HepG2 (cell line): ENCODE measurements at regions not wholly inside any gene's neighbourhood (a gene's known extent, or its start where the extent isn't known, plus 50 kb on each side); places are given as distances from the start of the nearest gene placed in this dataset.

Experiments used
- ATAC-seq: fragments of 200-7000 bp; cut with Tn5 transposase; 3 replicates; pipeline ENCODE4 v1.9.1; 2020; ENCODE audit warnings: mild to moderate bottlenecking, moderate library complexity
- BruUV-seq: library from RNA; stranded (reverse); fragments of 400-500 nt; replicated peaks from 2 replicates; lab custom pipeline; 2021; lab: Mats Ljungman, UMichigan
- CTCF ChIA-PET: fragments of 300-600 bp; formaldehyde crosslinking; extraction: SDS; loops from one replicate; lab custom pipeline; 2021; ENCODE audit warnings: low total read pairs, inconsistent platforms, low intra/inter-chr PET ratio; lab: Yijun Ruan, JAX
- POLR2A ChIA-PET: fragments of 350-600 bp; sonication (Branson Sonifier 250); formaldehyde crosslinking; loops from one replicate; lab custom pipeline; 2020; ENCODE audit warnings: antibody characterized with exemption, inconsistent platforms; lab: Yijun Ruan, JAX
- DNase-seq: peaks from one replicate; pipeline ENCODE4 v3.0.0-alpha.2; 2015; ENCODE audit warnings: low spot score
- FAIRE-seq: peaks from 3 replicates; lab custom pipeline; 2011; peaks lifted over from hg19 to GRCh38; lab: Jason Lieb, UNC
- H2AFZ ChIP-seq: one replicate; pipeline ENCODE4 v1.6.1; 2011; ENCODE audit warnings: low read length, inconsistent platforms
- H3K27ac ChIP-seq: fragments of 300-600 bp; 3 replicates; pipeline ENCODE4 v1.8.0; 2011; ENCODE audit warnings: mixed run types, mild to moderate bottlenecking, mixed read lengths, low read length, inconsistent platforms; ENCODE audit not compliant: insufficient read depth; ENCODE audit errors: extremely low read length
- H3K27me3 ChIP-seq, 2 experiments: fragments of 200-600 bp in 1 of 2; 2 replicates in 1 of 2; 3 replicates in 1 of 2; pipeline versions ENCODE4 v1.6.0 to v1.8.0; 2011; ENCODE audit warnings: low read length in 2 of 2, mild to moderate bottlenecking in 2 of 2, moderate library complexity in 2 of 2, inconsistent platforms in 1 of 2; ENCODE audit not compliant: insufficient read depth in 2 of 2, control insufficient read depth in 1 of 2
- H3K36me3 ChIP-seq, 2 experiments: fragments of 200-600 bp in 1 of 2; replicated peaks in 1 of 2; 2 replicates in 1 of 2; 3 replicates in 1 of 2; pipeline versions ENCODE4 v1.5.1 to v1.8.0; 2011; ENCODE audit warnings: low read length in 2 of 2, inconsistent platforms in 1 of 2; ENCODE audit not compliant: insufficient read depth in 2 of 2, control insufficient read depth in 1 of 2
- H3K4me1 ChIP-seq: 2 replicates; pipeline ENCODE4 v1.5.1; 2012; ENCODE audit warnings: low read length, inconsistent platforms; ENCODE audit not compliant: insufficient read depth
- H3K4me2 ChIP-seq: 2 replicates; pipeline ENCODE4 v1.6.0; 2011; ENCODE audit warnings: low read depth, low read length, inconsistent platforms
- H3K4me3 ChIP-seq, 3 experiments: fragments of 200-600 bp in 1 of 3; sonication (generic), shearing (Covaris generic) in 1 of 3; replicated peaks in 1 of 3; 2 replicates each; pipeline ENCODE4 v1.5.1; 2011 to 2016; ENCODE audit warnings: low read length in 3 of 3, inconsistent platforms in 2 of 3, low read depth in 2 of 3, mild to moderate bottlenecking in 2 of 3, control low read depth in 1 of 3, mixed read lengths in 1 of 3; ENCODE audit not compliant: insufficient read depth in 1 of 3
- H3K79me2 ChIP-seq: one replicate; pipeline ENCODE4 v1.6.1; 2011; ENCODE audit warnings: low read length, inconsistent platforms; ENCODE audit not compliant: insufficient read depth
- H3K9ac ChIP-seq: 2 replicates; pipeline ENCODE4 v1.6.0; 2011; ENCODE audit warnings: mild to moderate bottlenecking, low read depth, low read length, inconsistent platforms; ENCODE audit not compliant: insufficient read depth
- H3K9me3 ChIP-seq: 2 replicates; pipeline ENCODE4 v1.5.1; 2012; ENCODE audit warnings: mild to moderate bottlenecking, low read length
- H4K20me1 ChIP-seq: 2 replicates; pipeline ENCODE4 v1.6.0; 2011; ENCODE audit warnings: inconsistent platforms, mild to moderate bottlenecking, low read length, moderate library complexity; ENCODE audit not compliant: insufficient read depth
- MLX ChIP-seq: IDR thresholded peaks from 2 replicates; pipeline ENCODE4 v1.6.1; 2016
- MTA3 ChIP-seq: sonication (generic); formaldehyde crosslinking; IDR thresholded peaks from 2 replicates; pipeline ENCODE4 v1.4.0; 2020; ENCODE audit warnings: missing genetic modification reagents
- XRCC5 ChIP-seq: fragments of 200-400 bp; formaldehyde crosslinking; optimal IDR thresholded peaks from 2 replicates; pipeline ENCODE3; 2017; ENCODE audit warnings: mild to moderate bottlenecking, low read length
- ZBTB10 ChIP-seq: sonication (generic); formaldehyde crosslinking; IDR thresholded peaks from 2 replicates; pipeline ENCODE4 v1.4.0; 2020; ENCODE audit warnings: missing genetic modification reagents, borderline replicate concordance
- ZNF510 ChIP-seq: sonication (generic); formaldehyde crosslinking; IDR thresholded peaks from 2 replicates; pipeline ENCODE4 v1.4.0; 2020; ENCODE audit warnings: low read depth, mild to moderate bottlenecking, missing genetic modification reagents
- WGBS: methylation state at CpG from one replicate; pipeline ENCODE4 v1.1.6; 2017; ENCODE audit warnings: low lambda C conversion rate; 5-methylcytosine and 5-hydroxymethylcytosine counted together
- in situ Hi-C: cut with HindIII; loops from 2 replicates; pipeline ENCODE4 v1.10.0; 2017; ENCODE audit warnings: low pct_unique_long_range_greater_than_20kb; ENCODE audit not compliant: extremely low pct_ligation_motif_present
- intact Hi-C: fragments of 100-400 bp; cut with micrococcal nuclease; formaldehyde crosslinking; loops from one replicate; pipeline ENCODE4 v1.10.0; 2022; ENCODE audit not compliant: unreplicated experiment
- TF ChIP-seq, protein P1 (sequence below): IDR thresholded peaks from 2 replicates; pipeline ENCODE4 v1.6.1; 2016; ENCODE audit warnings: missing genetic modification reagents, missing compliant biosample characterization

DNA sequence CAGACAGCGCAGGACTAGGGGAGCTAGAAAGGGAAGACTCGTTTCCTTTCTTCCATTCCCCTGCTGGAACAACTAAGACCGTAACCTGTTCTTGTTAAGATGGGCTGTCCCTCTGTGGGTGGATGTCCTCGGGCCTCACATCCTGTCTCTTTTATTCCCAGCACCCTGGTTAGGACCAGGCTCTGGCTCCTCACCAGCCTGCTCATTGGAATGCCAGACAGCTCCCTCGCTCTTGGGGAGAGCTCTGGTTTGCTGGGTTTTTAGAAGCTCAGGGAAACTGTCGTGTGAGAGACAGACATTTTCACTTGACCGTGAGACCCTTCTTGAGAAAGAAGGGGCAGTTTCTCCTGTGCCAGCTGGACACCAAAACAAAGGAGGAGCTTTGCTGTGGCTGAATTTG is 58.1 kb upstream of the HABP2 start:
- TF ChIP-seq ZBTB10 (CRISPR knock-in tag) (no peak), MLX (no peak)
- TF ChIP-seq, protein P1, sequence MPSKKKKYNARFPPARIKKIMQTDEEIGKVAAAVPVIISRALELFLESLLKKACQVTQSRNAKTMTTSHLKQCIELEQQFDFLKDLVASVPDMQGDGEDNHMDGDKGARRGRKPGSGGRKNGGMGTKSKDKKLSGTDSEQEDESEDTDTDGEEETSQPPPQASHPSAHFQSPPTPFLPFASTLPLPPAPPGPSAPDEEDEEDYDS (CRISPR knock-in tag): no peak
- POLR2A ChIA-PET: no interaction called here

DNA sequence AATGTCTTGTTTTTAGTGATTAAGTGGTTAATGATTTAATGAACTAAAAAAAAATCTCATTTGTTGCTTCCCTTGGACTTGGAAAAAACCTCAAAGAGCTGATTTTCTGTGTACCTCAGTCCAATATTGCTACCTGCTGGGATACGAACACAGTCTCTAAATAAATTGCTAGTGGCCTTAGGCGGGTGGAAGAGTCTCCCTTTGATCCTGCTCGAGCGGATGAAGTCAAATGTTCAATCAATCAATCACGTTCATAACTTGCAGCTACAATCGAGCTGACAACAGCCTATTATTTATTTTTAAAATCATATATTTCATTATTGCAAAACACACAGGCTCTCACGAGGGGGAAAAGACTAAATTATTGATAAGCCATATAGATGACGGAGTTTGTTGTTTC is 57.3 kb upstream of the HABP2 start:
- H2AFZ ChIP-seq: no peak overlapping the region
- peaks cover 2 to 3% of the 10 kb centered on the region in 2 experiments; a peak in 2 of 5 replicates for H3K27me3 ChIP-seq
- ChIA-PET CTCF (no interaction called here), POLR2A (no interaction called here)
- intact Hi-C loops (no loop called here), in situ Hi-C loops (no loop called here)
- H3K79me2 ChIP-seq: no peaks in the 10 kb centered on the region
- H3K9me3 ChIP-seq: no peaks in the 10 kb centered on the region
- H3K4me1 ChIP-seq: no peaks in the 10 kb centered on the region
- no peak overlapping the region for H3K4me3 ChIP-seq
- FAIRE-seq: no peak
- no peaks in the 10 kb centered on the region for H4K20me1 ChIP-seq
- ATAC-seq: no peak
- no peak overlapping the region for H3K9ac ChIP-seq
- WGBS: 35% methylated on average over 8 of the region's 8 CpGs
- BruUV-seq: no TSS peak
- H3K27ac ChIP-seq: no peak overlapping the region
- H3K4me2 ChIP-seq: no peak overlapping the region
- H3K36me3 ChIP-seq: no peaks in the 10 kb centered on the region
- DNase-seq: no peak
- TF ChIP-seq MTA3 (CRISPR knock-in tag) (no peak), ZNF510 (CRISPR knock-in tag) (no peak), XRCC5 (no peak)

More for the DNA sequence above, 58.1 kb upstream of the HABP2 start:
- no peaks in the 10 kb centered on the region for H3K36me3 ChIP-seq
- H2AFZ ChIP-seq: no peak overlapping the region
- DNase-seq: no peak
- H3K4me2 ChIP-seq: no peak overlapping the region
- H3K27ac ChIP-seq: no peak overlapping the region
- no peak for FAIRE-seq
- H3K9me3 ChIP-seq: no peaks in the 10 kb centered on the region
- no peak for ATAC-seq
- H3K4me1 ChIP-seq: no peaks in the 10 kb centered on the region
- WGBS: 43% methylated on average over 6 of the region's 7 CpGs
- no peak overlapping the region for H3K9ac ChIP-seq
- H4K20me1 ChIP-seq: no peaks in the 10 kb centered on the region
- H3K4me3 ChIP-seq: no peak overlapping the region
- peaks cover 0 to 2% of the 10 kb centered on the region in 2 experiments; a peak in 2 of 5 replicates for H3K27me3 ChIP-seq
- no TSS peak for BruUV-seq
- in situ Hi-C loops (no loop called here), intact Hi-C loops (no loop called here)
- no peaks in the 10 kb centered on the region for H3K79me2 ChIP-seq
- CTCF ChIA-PET: no interaction called here
